Endodermal cell (in vitro differentiated cells): ENCODE measurements at regions not wholly inside any gene's neighbourhood (a gene's known extent, or its start where the extent isn't known, plus 50 kb on each side); places are given as distances from the start of the nearest gene placed in this dataset.
"Not testable (repeated sequence)": the region's sequence is repeated elsewhere in the genome, so short reads cannot be mapped to it uniquely, and the experiment has no call there.

ENCODE experiments used
- DNase-seq: peaks from one replicate; pipeline ENCODE4 v3.0.0-alpha.2; 2017
- H3K27ac ChIP-seq: 2 replicates; pipeline ENCODE4 v1.5.1; 2013; ENCODE audit warnings: mild to moderate bottlenecking, low read depth, low read length, moderate library complexity
- H3K27me3 ChIP-seq: 2 replicates; pipeline ENCODE4 v1.6.1; 2013; ENCODE audit warnings: mild to moderate bottlenecking, low read length, moderate library complexity; ENCODE audit not compliant: insufficient read depth, control insufficient read depth, poor library complexity, severe bottlenecking
- H3K36me3 ChIP-seq: 2 replicates; pipeline ENCODE4 v1.7.0; 2013; ENCODE audit warnings: mild to moderate bottlenecking, low read length, moderate library complexity; ENCODE audit not compliant: control insufficient read depth, insufficient read depth
- H3K4me1 ChIP-seq: one replicate; pipeline ENCODE4 v1.7.0; 2013; ENCODE audit warnings: low read length; ENCODE audit not compliant: control insufficient read depth, insufficient read depth
- H3K4me3 ChIP-seq: 2 replicates; pipeline ENCODE4 v1.5.1; 2013; ENCODE audit warnings: mild to moderate bottlenecking, low read length, moderate library complexity
- H3K9ac ChIP-seq: 2 replicates; pipeline ENCODE4 v1.6.1; 2013; ENCODE audit warnings: mild to moderate bottlenecking, low read length, moderate library complexity; ENCODE audit not compliant: poor library complexity, severe bottlenecking; ENCODE audit errors: extremely low read depth
- H3K9me3 ChIP-seq: 2 replicates; pipeline ENCODE4 v1.6.1; 2013; ENCODE audit warnings: mild to moderate bottlenecking, low read length, moderate library complexity; ENCODE audit not compliant: control insufficient read depth
- H3K27ac Mint-ChIP-seq: 2 replicates; pipeline ENCODE4 v1.8.0; 2020; ENCODE audit warnings: mixed read lengths
- H3K27me3 Mint-ChIP-seq: 2 replicates; pipeline ENCODE4 v1.8.0; 2021; ENCODE audit warnings: mild to moderate bottlenecking, mixed read lengths; ENCODE audit not compliant: insufficient read depth
- H3K36me3 Mint-ChIP-seq: 2 replicates; pipeline ENCODE4 v1.8.0; 2020; ENCODE audit warnings: low read depth, mixed read lengths
- H3K4me1 Mint-ChIP-seq: 2 replicates; pipeline ENCODE4 v1.8.0; 2020; ENCODE audit warnings: mixed read lengths
- H3K4me3 Mint-ChIP-seq: 2 replicates; pipeline ENCODE4 v1.8.0; 2020; ENCODE audit warnings: mild to moderate bottlenecking, moderate library complexity, mixed read lengths
- H3K9me3 Mint-ChIP-seq: 2 replicates; pipeline ENCODE4 v1.8.0; 2020; ENCODE audit warnings: mild to moderate bottlenecking, mixed read lengths
- WGBS, 2 experiments: methylation state at CpG; one replicate each; pipeline versions ENCODE4 v1.1.5 to v1.1.7; 2013; ENCODE audit warnings: missing lambda C conversion rate in 2 of 2, mixed read lengths in 1 of 2; ENCODE audit not compliant: insufficient coverage in 1 of 2, insufficient read length in 1 of 2; 5-methylcytosine and 5-hydroxymethylcytosine counted together
- TF ChIP-seq, protein P1 (sequence below): fragments of 200-600 bp; sonication (generic); conservative IDR thresholded peaks from 2 replicates; pipeline ENCODE4 v1.5.0; 2021; ENCODE audit warnings: antibody characterized with exemption, mild to moderate bottlenecking

- Mint-ChIP-seq H3K9me3 (no peaks in the 10 kb centered on the region), H3K4me1 (peaks cover 31% of the 10 kb centered on the region), H3K27me3 (peaks cover 1% of the 10 kb centered on the region), H3K27ac (peak overlapping the region; percentile 85), H3K4me3 (peak overlapping the region; percentile 46), H3K36me3 (no peaks in the 10 kb centered on the region)
- Histone ChIP-seq H3K9ac (no peak overlapping the region), H3K9me3 (no peaks in the 10 kb centered on the region), H3K36me3 (no peaks in the 10 kb centered on the region), H3K27me3 (no peaks in the 10 kb centered on the region), H3K4me3 (peak overlapping the region; percentile 53), H3K4me1 (peaks cover 5% of the 10 kb centered on the region), H3K27ac (no peak overlapping the region)
- TF ChIP-seq, protein P1, sequence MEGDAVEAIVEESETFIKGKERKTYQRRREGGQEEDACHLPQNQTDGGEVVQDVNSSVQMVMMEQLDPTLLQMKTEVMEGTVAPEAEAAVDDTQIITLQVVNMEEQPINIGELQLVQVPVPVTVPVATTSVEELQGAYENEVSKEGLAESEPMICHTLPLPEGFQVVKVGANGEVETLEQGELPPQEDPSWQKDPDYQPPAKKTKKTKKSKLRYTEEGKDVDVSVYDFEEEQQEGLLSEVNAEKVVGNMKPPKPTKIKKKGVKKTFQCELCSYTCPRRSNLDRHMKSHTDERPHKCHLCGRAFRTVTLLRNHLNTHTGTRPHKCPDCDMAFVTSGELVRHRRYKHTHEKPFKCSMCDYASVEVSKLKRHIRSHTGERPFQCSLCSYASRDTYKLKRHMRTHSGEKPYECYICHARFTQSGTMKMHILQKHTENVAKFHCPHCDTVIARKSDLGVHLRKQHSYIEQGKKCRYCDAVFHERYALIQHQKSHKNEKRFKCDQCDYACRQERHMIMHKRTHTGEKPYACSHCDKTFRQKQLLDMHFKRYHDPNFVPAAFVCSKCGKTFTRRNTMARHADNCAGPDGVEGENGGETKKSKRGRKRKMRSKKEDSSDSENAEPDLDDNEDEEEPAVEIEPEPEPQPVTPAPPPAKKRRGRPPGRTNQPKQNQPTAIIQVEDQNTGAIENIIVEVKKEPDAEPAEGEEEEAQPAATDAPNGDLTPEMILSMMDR, result peak; percentile 60
- DNase-seq, result peak; percentile 86
- WGBS, 2 experiments, result 36 to 47% methylated on average over 10 to 16 of the region's 16 CpGs
Observed at GRCh38 chr14:78029601-78030372, 140.4 kb upstream of the NRXN3 start.

DNA sequence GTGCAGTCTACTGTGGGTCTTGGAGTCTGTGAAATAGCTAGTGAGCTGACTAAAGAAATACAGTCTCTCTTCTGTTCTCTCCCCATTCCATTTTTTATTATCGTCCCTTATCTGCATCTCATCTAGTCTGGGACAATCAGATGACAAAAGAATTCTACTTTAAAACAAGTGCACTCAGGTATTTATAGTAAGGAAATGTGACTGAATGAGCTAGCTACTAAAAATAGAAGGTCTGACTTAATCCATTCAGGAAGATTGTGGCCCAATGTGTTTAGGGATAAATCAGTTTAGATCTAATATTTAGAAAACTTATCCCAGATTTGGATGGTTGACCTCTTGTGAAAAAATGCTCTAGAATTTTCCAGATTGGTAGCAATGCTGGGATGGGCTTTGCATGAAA is 126.8 kb upstream of the NRXN3 start:
- H3K9ac ChIP-seq, result no peak overlapping the region
- peaks cover 8% of the 10 kb centered on the region for H3K4me1 Mint-ChIP-seq

GRCh38 chr14:78048120-78048519 is 122.1 kb upstream of the NRXN3 start:
- H3K9me3 Mint-ChIP-seq, result peaks cover 4% of the 10 kb centered on the region
- H3K4me1 Mint-ChIP-seq, result peaks cover 10% of the 10 kb centered on the region
- 61% methylated on average over 1 of the region's 1 CpG; no CpG with 5 or more reads in 1 of the 2 experiments for WGBS, 2 experiments

More for the DNA sequence above, 126.8 kb upstream of the NRXN3 start:
- Mint-ChIP-seq H3K4me3 (no peak overlapping the region), H3K27me3 (peaks cover 2% of the 10 kb centered on the region), H3K36me3 (no peaks in the 10 kb centered on the region), H3K27ac (no peak overlapping the region), H3K9me3 (no peaks in the 10 kb centered on the region)
- Histone ChIP-seq H3K27ac (no peak overlapping the region), H3K4me3 (no peak overlapping the region), H3K36me3 (no peaks in the 10 kb centered on the region), H3K9me3 (no peaks in the 10 kb centered on the region), H3K27me3 (no peaks in the 10 kb centered on the region), H3K4me1 (no peaks in the 10 kb centered on the region)
- WGBS, 2 experiments, result 75 to 100% methylated on average over 1 of the region's 1 CpG
- DNase-seq, result no peak
- TF ChIP-seq, protein P1, result no peak

GRCh38 chr14:78056890-78057289 is 113.3 kb upstream of the NRXN3 start:
- not testable (repeated sequence) for H3K4me3 Mint-ChIP-seq, H3K4me3 ChIP-seq, H3K36me3 Mint-ChIP-seq, H3K4me1 Mint-ChIP-seq, H3K27me3 Mint-ChIP-seq, H3K36me3 ChIP-seq, H3K9me3 Mint-ChIP-seq, H3K27me3 ChIP-seq, H3K27ac Mint-ChIP-seq, H3K9ac ChIP-seq, DNase-seq, H3K4me1 ChIP-seq, H3K27ac ChIP-seq, H3K9me3 ChIP-seq
- 98 to 100% methylated on average over 1 to 2 of the region's 2 CpGs for WGBS, 2 experiments

More at GRCh38 chr14:78048120-78048519, 122.1 kb upstream of the NRXN3 start:
- Mint-ChIP-seq H3K4me3 (no peak overlapping the region), H3K27ac (no peak overlapping the region), H3K27me3 (no peaks in the 10 kb centered on the region), H3K36me3 (no peaks in the 10 kb centered on the region)
- Histone ChIP-seq H3K9ac (no peak overlapping the region), H3K36me3 (no peaks in the 10 kb centered on the region), H3K27ac (no peak overlapping the region), H3K9me3 (no peaks in the 10 kb centered on the region), H3K27me3 (no peaks in the 10 kb centered on the region), H3K4me1 (no peaks in the 10 kb centered on the region), H3K4me3 (no peak overlapping the region)
- TF ChIP-seq, protein P1, result no peak
- DNase-seq, result no peak
